Smooth muscle cell (in vitro differentiated cells): ENCODE measurements at regions not wholly inside any gene's neighbourhood (a gene's known extent, or its start where the extent isn't known, plus 50 kb on each side); places are given as distances from the start of the nearest gene placed in this dataset.

Source experiments
- DNase-seq: peaks from one replicate; lab custom pipeline; 2025; ENCODE audit not compliant: unreplicated experiment; lab: John Stamatoyannopoulos, UW
- H2AFZ ChIP-seq: fragments of 200-600 bp; sonication (generic); 2 replicates; pipeline ENCODE4 v1.6.0; 2016; ENCODE audit warnings: antibody characterized with exemption, low read depth, mild to moderate bottlenecking
- H3F3A ChIP-seq: fragments of 200-600 bp; sonication (generic); 2 replicates; pipeline ENCODE4 v1.6.0; 2017; ENCODE audit warnings: antibody characterized with exemption, low read depth
- H3K27ac ChIP-seq: fragments of 200-600 bp; sonication (generic); 2 replicates; pipeline ENCODE4 v1.5.1; 2016; ENCODE audit warnings: low read depth, mild to moderate bottlenecking
- H3K27me3 ChIP-seq: fragments of 200-600 bp; sonication (generic); 2 replicates; pipeline ENCODE4 v1.6.1; 2016; ENCODE audit warnings: low read depth, mild to moderate bottlenecking
- H3K36me3 ChIP-seq: fragments of 200-600 bp; sonication (generic); 2 replicates; pipeline ENCODE4 v1.5.1; 2016; ENCODE audit warnings: low read depth
- H3K4me1 ChIP-seq: fragments of 200-600 bp; sonication (generic); 2 replicates; pipeline ENCODE4 v1.5.1; 2016; ENCODE audit warnings: low read depth
- H3K4me2 ChIP-seq: fragments of 200-600 bp; sonication (generic); 2 replicates; pipeline ENCODE4 v1.6.0; 2016; ENCODE audit warnings: mild to moderate bottlenecking
- H3K4me3 ChIP-seq: fragments of 200-600 bp; sonication (generic); 2 replicates; pipeline ENCODE4 v1.5.1; 2016; ENCODE audit warnings: mild to moderate bottlenecking
- H3K79me2 ChIP-seq: fragments of 200-600 bp; sonication (generic); 2 replicates; pipeline ENCODE4 v1.6.0; 2016; ENCODE audit warnings: low read depth, mild to moderate bottlenecking
- H3K9ac ChIP-seq: fragments of 200-600 bp; sonication (generic); 2 replicates; pipeline ENCODE4 v1.6.0; 2016; ENCODE audit warnings: low read depth
- H3K9me3 ChIP-seq: fragments of 200-600 bp; sonication (generic); replicated peaks from 2 replicates; pipeline ENCODE4 v1.5.1; 2016; ENCODE audit warnings: low read depth
- H4K20me1 ChIP-seq: fragments of 200-600 bp; sonication (generic); 2 replicates; pipeline ENCODE4 v1.6.0; 2016; ENCODE audit warnings: low read depth
- WGBS: methylation state at CpG from one replicate; pipeline ENCODE4 v1.1.7; 2016; ENCODE audit warnings: low lambda C conversion rate; 5-methylcytosine and 5-hydroxymethylcytosine counted together
- TF ChIP-seq, protein P1 (sequence below): fragments of 200-600 bp; sonication (generic); IDR thresholded peaks from 2 replicates; pipeline ENCODE4 v1.5.1; 2017; ENCODE audit warnings: borderline replicate concordance, mild to moderate bottlenecking, antibody characterized with exemption; ENCODE audit not compliant: insufficient read depth, poor library complexity, severe bottlenecking

DNA sequence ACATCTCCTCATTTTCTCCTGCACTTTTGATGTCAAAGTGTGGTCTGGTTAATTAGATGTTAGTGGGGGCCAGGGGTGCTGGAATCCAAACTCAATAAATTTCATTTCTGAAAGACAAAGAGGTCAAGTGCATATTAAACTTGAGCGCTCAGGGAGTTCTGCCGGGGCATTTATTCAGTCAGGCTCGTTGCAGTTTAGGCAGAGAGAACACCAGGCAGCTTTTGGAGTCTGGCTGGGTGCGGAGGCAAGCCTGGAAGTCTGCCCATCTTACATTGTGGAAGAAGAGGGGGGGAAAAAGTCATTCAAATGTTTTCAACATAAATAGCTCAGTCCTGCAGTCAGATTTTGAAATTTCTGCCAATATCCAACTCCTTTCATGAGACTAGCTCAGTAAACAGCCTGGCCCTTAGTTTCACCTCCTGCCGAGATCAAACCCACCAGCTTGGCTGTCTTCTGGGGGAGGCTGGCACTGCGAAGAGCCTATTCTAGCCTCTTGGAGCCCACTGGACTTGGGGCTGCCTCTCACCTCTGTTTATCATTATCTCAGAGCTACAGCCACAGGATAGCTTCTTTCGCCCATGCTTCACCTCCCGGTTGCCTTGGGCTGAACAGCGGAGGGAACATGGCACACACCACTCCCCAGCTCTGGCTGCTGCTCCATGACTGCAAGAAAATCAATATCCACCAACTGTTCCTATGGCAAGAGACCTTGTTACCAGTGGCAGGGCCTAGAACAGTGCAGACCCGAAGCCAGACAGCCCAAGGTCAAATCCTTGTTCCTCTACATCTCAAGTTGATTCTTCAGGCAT, 177.4 kb upstream of the CDH5 start:
- no peak overlapping the region for H3K9ac ChIP-seq
- H3K4me1 ChIP-seq: no peaks in the 10 kb centered on the region
- TF ChIP-seq, protein P1, sequence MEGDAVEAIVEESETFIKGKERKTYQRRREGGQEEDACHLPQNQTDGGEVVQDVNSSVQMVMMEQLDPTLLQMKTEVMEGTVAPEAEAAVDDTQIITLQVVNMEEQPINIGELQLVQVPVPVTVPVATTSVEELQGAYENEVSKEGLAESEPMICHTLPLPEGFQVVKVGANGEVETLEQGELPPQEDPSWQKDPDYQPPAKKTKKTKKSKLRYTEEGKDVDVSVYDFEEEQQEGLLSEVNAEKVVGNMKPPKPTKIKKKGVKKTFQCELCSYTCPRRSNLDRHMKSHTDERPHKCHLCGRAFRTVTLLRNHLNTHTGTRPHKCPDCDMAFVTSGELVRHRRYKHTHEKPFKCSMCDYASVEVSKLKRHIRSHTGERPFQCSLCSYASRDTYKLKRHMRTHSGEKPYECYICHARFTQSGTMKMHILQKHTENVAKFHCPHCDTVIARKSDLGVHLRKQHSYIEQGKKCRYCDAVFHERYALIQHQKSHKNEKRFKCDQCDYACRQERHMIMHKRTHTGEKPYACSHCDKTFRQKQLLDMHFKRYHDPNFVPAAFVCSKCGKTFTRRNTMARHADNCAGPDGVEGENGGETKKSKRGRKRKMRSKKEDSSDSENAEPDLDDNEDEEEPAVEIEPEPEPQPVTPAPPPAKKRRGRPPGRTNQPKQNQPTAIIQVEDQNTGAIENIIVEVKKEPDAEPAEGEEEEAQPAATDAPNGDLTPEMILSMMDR: no peak
- DNase-seq: no peak
- H3K4me3 ChIP-seq: no peak overlapping the region
- H3K79me2 ChIP-seq: no peaks in the 10 kb centered on the region
- H3K9me3 ChIP-seq: no peaks in the 10 kb centered on the region
- 94% methylated on average over 10 of the region's 10 CpGs for WGBS
- H3K27me3 ChIP-seq: no peaks in the 10 kb centered on the region
- no peaks in the 10 kb centered on the region for H4K20me1 ChIP-seq
- no peak overlapping the region for H3K4me2 ChIP-seq
- H3K36me3 ChIP-seq: no peaks in the 10 kb centered on the region
- H3F3A ChIP-seq: no peaks in the 10 kb centered on the region
- H2AFZ ChIP-seq: no peak overlapping the region
- H3K27ac ChIP-seq: no peak overlapping the region

DNA sequence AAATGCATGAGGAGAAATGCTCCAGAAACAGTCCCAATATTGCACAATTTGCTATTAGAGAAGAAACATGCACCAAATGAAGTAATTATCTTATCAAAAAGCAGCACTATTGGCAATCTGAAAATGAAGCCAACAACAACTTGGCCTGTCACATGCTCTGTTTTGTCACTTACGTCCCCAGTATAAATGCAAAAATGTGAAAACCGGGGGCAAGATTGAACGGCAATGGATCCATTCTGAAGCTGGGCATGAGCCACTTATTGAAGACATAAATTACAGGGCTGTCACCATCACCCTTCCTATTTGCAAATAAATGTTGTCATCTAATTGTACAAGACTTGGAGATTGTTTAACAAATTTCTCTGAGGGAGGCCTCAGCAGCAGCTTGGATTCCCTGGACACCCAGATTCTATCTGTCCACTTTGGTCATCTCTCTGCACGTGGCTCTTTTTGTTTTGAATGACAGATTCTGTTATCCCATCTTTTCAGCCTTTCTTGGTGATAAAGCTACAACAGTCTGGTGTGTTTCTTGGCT, 180.2 kb upstream of the CDH5 start:
- Histone ChIP-seq H3K9ac (no peak overlapping the region), H3K36me3 (no peaks in the 10 kb centered on the region), H2AFZ (no peak overlapping the region), H4K20me1 (no peaks in the 10 kb centered on the region), H3K4me2 (no peak overlapping the region), H3K4me3 (no peak overlapping the region), H3K27me3 (no peaks in the 10 kb centered on the region), H3F3A (no peaks in the 10 kb centered on the region), H3K4me1 (no peaks in the 10 kb centered on the region), H3K27ac (no peak overlapping the region), H3K79me2 (no peaks in the 10 kb centered on the region), H3K9me3 (no peaks in the 10 kb centered on the region)
- no peak for DNase-seq
- 75% methylated on average over 4 of the region's 4 CpGs for WGBS
- TF ChIP-seq, protein P1: no peak

DNA sequence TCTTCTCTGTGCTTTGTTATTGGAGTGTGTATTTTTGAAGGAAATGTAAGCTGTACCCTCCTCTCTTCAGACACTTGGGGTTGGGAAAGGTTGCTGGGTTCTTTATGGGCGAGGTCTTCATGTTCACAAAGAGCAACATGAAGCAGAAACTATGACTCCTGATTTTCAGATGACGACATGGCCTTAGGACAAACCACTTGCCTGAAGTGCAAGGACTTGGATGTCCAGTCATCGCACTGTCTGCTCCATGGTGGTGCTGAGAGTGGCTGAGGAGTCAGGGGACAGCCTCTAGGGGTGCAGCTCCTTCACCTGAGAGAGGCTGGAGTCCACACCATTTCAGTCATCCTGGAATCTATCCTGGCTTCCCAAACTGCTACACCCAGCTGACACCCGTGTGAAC, 183.9 kb upstream of the CDH5 start:
- Histone ChIP-seq H3K4me1 (no peaks in the 10 kb centered on the region), H3K27ac (no peak overlapping the region), H2AFZ (no peak overlapping the region), H3K4me3 (no peak overlapping the region), H3K9ac (no peak overlapping the region), H3K9me3 (peaks cover 5% of the 10 kb centered on the region), H3K27me3 (no peaks in the 10 kb centered on the region), H3K36me3 (no peaks in the 10 kb centered on the region), H4K20me1 (no peaks in the 10 kb centered on the region), H3K79me2 (no peaks in the 10 kb centered on the region), H3F3A (no peaks in the 10 kb centered on the region), H3K4me2 (no peak overlapping the region)
- DNase-seq: no peak
- 93% methylated on average over 4 of the region's 4 CpGs for WGBS
- TF ChIP-seq, protein P1: no peak

DNA sequence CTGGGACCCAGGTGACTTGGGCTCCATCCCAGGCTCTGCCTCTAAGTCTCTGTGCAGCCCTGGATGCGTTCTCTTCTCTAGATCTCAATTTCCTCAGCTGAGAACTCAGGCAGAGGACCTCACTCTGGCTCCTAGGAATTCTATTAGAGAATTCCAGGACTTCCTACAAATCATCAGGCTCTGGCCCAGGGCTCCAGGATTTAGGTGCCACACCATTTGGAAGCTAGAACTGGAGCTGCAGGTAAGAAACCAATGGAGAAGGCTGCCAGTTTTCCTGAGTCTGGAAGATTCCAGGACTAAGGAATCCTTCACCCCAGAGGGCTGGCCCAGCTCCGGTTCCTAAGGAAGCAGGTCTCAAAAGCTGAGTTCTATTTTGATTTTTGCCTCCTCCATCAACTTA, 189.8 kb upstream of the CDH5 start:
- no peaks in the 10 kb centered on the region for H3K36me3 ChIP-seq
- no peaks in the 10 kb centered on the region for H3F3A ChIP-seq
- no peak overlapping the region for H3K4me2 ChIP-seq
- H2AFZ ChIP-seq: no peak overlapping the region
- peaks cover 5% of the 10 kb centered on the region for H3K9me3 ChIP-seq
- H3K79me2 ChIP-seq: no peaks in the 10 kb centered on the region
- 93% methylated on average over 2 of the region's 2 CpGs for WGBS
- H3K27me3 ChIP-seq: no peaks in the 10 kb centered on the region
- no peak overlapping the region for H3K4me3 ChIP-seq
- H4K20me1 ChIP-seq: no peaks in the 10 kb centered on the region
- DNase-seq: no peak
- TF ChIP-seq, protein P1: no peak
- H3K9ac ChIP-seq: no peak overlapping the region
- no peak overlapping the region for H3K27ac ChIP-seq
- peaks cover 11% of the 10 kb centered on the region for H3K4me1 ChIP-seq
